Neural cell (in vitro differentiated cells): ENCODE measurements at regions not wholly inside any gene's neighbourhood (a gene's known extent, or its start where the extent isn't known, plus 50 kb on each side); places are given as distances from the start of the nearest gene placed in this dataset.

ENCODE experiments used
- H2AFZ ChIP-seq: fragments of 200-600, 300-800 bp; sonication (generic), shearing (Covaris generic); 2 replicates; pipeline ENCODE4 v1.6.0; 2014; ENCODE audit warnings: low read depth, mild to moderate bottlenecking, antibody characterized with exemption, low read length, moderate library complexity
- H3F3A ChIP-seq: fragments of 200-600 bp; shearing (Covaris generic); 2 replicates; pipeline ENCODE4 v1.6.1; 2016; ENCODE audit warnings: mild to moderate bottlenecking, moderate library complexity, mixed read lengths, antibody characterized with exemption, low read length; ENCODE audit not compliant: insufficient read depth, poor library complexity, severe bottlenecking
- H3K27ac ChIP-seq: fragments of 200-600, 300-800 bp; sonication (generic), shearing (Covaris generic); 2 replicates; pipeline ENCODE4 v1.5.1; 2014; ENCODE audit warnings: mild to moderate bottlenecking, low read length, moderate library complexity
- H3K27me3 ChIP-seq: fragments of 300-800, 200-600 bp; sonication (generic), shearing (Covaris generic); 2 replicates; pipeline ENCODE4 v1.6.0; 2014; ENCODE audit warnings: mild to moderate bottlenecking, low read depth, low read length, moderate library complexity; ENCODE audit not compliant: insufficient read depth
- H3K36me3 ChIP-seq: fragments of 300-800, 200-600 bp; sonication (generic), shearing (Covaris generic); 2 replicates; pipeline ENCODE4 v1.5.1; 2014; ENCODE audit warnings: mild to moderate bottlenecking, antibody characterized with exemption, low read length, moderate library complexity; ENCODE audit not compliant: insufficient read depth
- H3K4me2 ChIP-seq: fragments of 300-800, 200-600 bp; sonication (generic), shearing (Covaris generic); 2 replicates; pipeline ENCODE4 v1.6.0; 2014; ENCODE audit warnings: mild to moderate bottlenecking, low read length
- H3K4me3 ChIP-seq: fragments of 300-800, 200-600 bp; sonication (generic), shearing (Covaris generic); 2 replicates; pipeline ENCODE4 v1.5.1; 2014; ENCODE audit warnings: mild to moderate bottlenecking, low read length, moderate library complexity
- H3K79me2 ChIP-seq: fragments of 200-600 bp; shearing (Covaris generic); replicated peaks from 2 replicates; pipeline ENCODE4 v1.6.0; 2014; ENCODE audit warnings: mild to moderate bottlenecking, low read length, moderate library complexity; ENCODE audit not compliant: insufficient read depth
- H3K9ac ChIP-seq: fragments of 300-800, 200-600 bp; sonication (generic), shearing (Covaris generic); 2 replicates; pipeline ENCODE4 v1.6.1; 2016; ENCODE audit warnings: mild to moderate bottlenecking, low read length, mixed read lengths
- H3K9me2 ChIP-seq: fragments of 200-600 bp; shearing (Covaris generic); 2 replicates; pipeline ENCODE4 v1.6.1; 2016; ENCODE audit warnings: mild to moderate bottlenecking, low read length, mixed read lengths; ENCODE audit not compliant: insufficient read depth
- H3K9me3 ChIP-seq: fragments of 200-600, 300-800 bp; sonication (generic), shearing (Covaris generic); 2 replicates; pipeline ENCODE4 v1.6.1; 2016; ENCODE audit warnings: mild to moderate bottlenecking, mixed run types, low read length, moderate library complexity, mixed read lengths
- H4K20me1 ChIP-seq: fragments of 200-600 bp; shearing (Covaris generic); 2 replicates; pipeline ENCODE4 v1.6.1; 2016; ENCODE audit warnings: mild to moderate bottlenecking, mixed run types; ENCODE audit not compliant: insufficient read depth
- CTCF ChIP-seq: fragments of 450-650 bp; IDR thresholded peaks from 2 replicates; pipeline ENCODE4 v1.5.1; 2014; ENCODE audit warnings: antibody characterized with exemption, mild to moderate bottlenecking, moderate library complexity; ENCODE audit not compliant: poor library complexity, severe bottlenecking
- EP300 ChIP-seq: fragments of 450-650 bp; conservative IDR thresholded peaks from 2 replicates; pipeline ENCODE4 v1.6.1; 2014; ENCODE audit warnings: antibody characterized with exemption, mild to moderate bottlenecking, moderate library complexity; ENCODE audit not compliant: poor library complexity, severe bottlenecking
- EZH2 ChIP-seq: fragments of 200-600, 300-800 bp; shearing (Covaris generic), sonication (generic); IDR thresholded peaks from 2 replicates; pipeline ENCODE4 v1.6.1; 2014; ENCODE audit warnings: antibody characterized with exemption, low read length, borderline replicate concordance, mild to moderate bottlenecking; ENCODE audit not compliant: insufficient read depth, poor library complexity, severe bottlenecking
- MXI1 ChIP-seq: fragments of 450-650 bp; conservative IDR thresholded peaks from 2 replicates; pipeline ENCODE4 v1.6.1; 2014; ENCODE audit warnings: antibody characterized with exemption, mild to moderate bottlenecking; ENCODE audit not compliant: poor library complexity, severe bottlenecking
- POLR2AphosphoS5 ChIP-seq: IDR thresholded peaks from 2 replicates; pipeline ENCODE4 v1.6.1; 2012
- RAD21 ChIP-seq: fragments of 450-650 bp; conservative IDR thresholded peaks from 2 replicates; pipeline ENCODE4 v1.6.1; 2014; ENCODE audit warnings: antibody characterized with exemption, mild to moderate bottlenecking, moderate library complexity
- REST ChIP-seq: IDR thresholded peaks from 2 replicates; pipeline ENCODE4 v1.6.1; 2012; ENCODE audit warnings: borderline replicate concordance
- SMC3 ChIP-seq: fragments of 450-650 bp; conservative IDR thresholded peaks from 2 replicates; pipeline ENCODE4 v1.6.1; 2014; ENCODE audit warnings: antibody characterized with exemption, mild to moderate bottlenecking, moderate library complexity; ENCODE audit not compliant: poor library complexity
- TAF1 ChIP-seq: IDR thresholded peaks from 2 replicates; pipeline ENCODE4 v1.6.1; 2012; ENCODE audit warnings: low read depth

GRCh38 chr12:74849801-74850200 is 312.2 kb downstream of the ATXN7L3B start:
- H3K4me2 ChIP-seq = no peak overlapping the region
- no peaks in the 10 kb centered on the region for H3F3A ChIP-seq
- no peaks in the 10 kb centered on the region for H4K20me1 ChIP-seq
- H3K9ac ChIP-seq = no peak overlapping the region
- H2AFZ ChIP-seq = no peak overlapping the region
- no peaks in the 10 kb centered on the region for H3K36me3 ChIP-seq
- H3K27ac ChIP-seq = no peak overlapping the region
- H3K27me3 ChIP-seq = no peaks in the 10 kb centered on the region
- no peaks in the 10 kb centered on the region for H3K9me3 ChIP-seq
- TF ChIP-seq REST (no peak), TAF1 (no peak), MXI1 (no peak), EP300 (no peak), EZH2 (no peak), POLR2AphosphoS5 (no peak), CTCF (no peak), RAD21 (no peak), SMC3 (no peak)
- no peak overlapping the region for H3K4me3 ChIP-seq
- no peaks in the 10 kb centered on the region for H3K9me2 ChIP-seq
- H3K79me2 ChIP-seq = no peaks in the 10 kb centered on the region

- no peak overlapping the region for H2AFZ ChIP-seq
- no peaks in the 10 kb centered on the region for H3K9me2 ChIP-seq
- H3K27ac ChIP-seq = no peak overlapping the region
- H4K20me1 ChIP-seq = no peaks in the 10 kb centered on the region
- no peaks in the 10 kb centered on the region for H3K27me3 ChIP-seq
- H3K9me3 ChIP-seq = no peaks in the 10 kb centered on the region
- TF ChIP-seq POLR2AphosphoS5 = no peak
- no peak for TF ChIP-seq CTCF
- TF ChIP-seq SMC3 = no peak
- no peak for TF ChIP-seq MXI1
- TF ChIP-seq TAF1 = no peak
- TF ChIP-seq EZH2 = no peak
- no peak for TF ChIP-seq REST
- no peak for TF ChIP-seq RAD21
- no peak for TF ChIP-seq EP300
- H3K4me3 ChIP-seq = no peak overlapping the region
- no peaks in the 10 kb centered on the region for H3K36me3 ChIP-seq
- H3F3A ChIP-seq = no peaks in the 10 kb centered on the region
- no peak overlapping the region for H3K4me2 ChIP-seq
- H3K79me2 ChIP-seq = no peaks in the 10 kb centered on the region
- no peak overlapping the region for H3K9ac ChIP-seq
These were observed 334.2 kb downstream of the ATXN7L3B start for GRCh38 chr12:74871817-74872216.
